Kidney (tissue), 13 donors: ENCODE measurements at regions not wholly inside any gene's neighbourhood (a gene's known extent, or its start where the extent isn't known, plus 50 kb on each side); places are given as distances from the start of the nearest gene placed in this dataset.

Source experiments
- DNase-seq, 5 donors: peaks; one replicate each; pipeline ENCODE4 v3.0.0-alpha.2; 2013 to 2020
- FAIRE-seq: peaks from 2 replicates; lab custom pipeline; 2012; peaks lifted over from hg19 to GRCh38; lab: Jason Lieb, UNC
- H3K27ac ChIP-seq, 2 donors: one replicate each; pipeline ENCODE4 v1.7.0; 2013; ENCODE audit warnings: low read depth in 2 of 2, low read length in 2 of 2, inconsistent platforms in 1 of 2
- H3K27me3 ChIP-seq: one replicate; pipeline ENCODE4 v1.7.1; 2013; ENCODE audit warnings: low read length, inconsistent platforms; ENCODE audit not compliant: control insufficient read depth, insufficient read depth
- H3K36me3 ChIP-seq, 3 donors: one replicate each; pipeline versions ENCODE4 v1.7.0 to v1.7.1; 2013; ENCODE audit warnings: low read length in 3 of 3, control low read depth in 1 of 3, inconsistent platforms in 1 of 3; ENCODE audit not compliant: insufficient read depth in 3 of 3, control insufficient read depth in 2 of 3
- H3K4me1 ChIP-seq, 3 donors: one replicate each; pipeline versions ENCODE4 v1.7.0 to v1.7.1; 2013; ENCODE audit warnings: low read length in 3 of 3, inconsistent platforms in 1 of 3, low read depth in 1 of 3; ENCODE audit not compliant: control insufficient read depth in 2 of 3, insufficient read depth in 2 of 3
- H3K4me3 ChIP-seq, 3 donors: one replicate each; pipeline versions ENCODE4 v1.7.0 to v1.8.1; 2013; ENCODE audit warnings: low read length in 3 of 3, control low read depth in 1 of 3, inconsistent platforms in 1 of 3
- H3K9ac ChIP-seq, 3 donors: one replicate each; pipeline versions ENCODE4 v1.7.0 to v1.7.1; 2013; ENCODE audit warnings: low read length in 3 of 3, control low read depth in 1 of 3, inconsistent platforms in 1 of 3
- H3K9me3 ChIP-seq, 3 donors: one replicate each; pipeline versions ENCODE4 v1.7.0 to v1.7.1; 2013; ENCODE audit warnings: low read length in 3 of 3, control low read depth in 1 of 3, inconsistent platforms in 1 of 3; ENCODE audit not compliant: control insufficient read depth in 2 of 3, insufficient read depth in 1 of 3
- intact Hi-C: fragments of 100-400 bp; cut with DNase I; formaldehyde crosslinking; loops from one replicate; pipeline ENCODE4 v1.11.1; 2022
- TF ChIP-seq, protein P1 (sequence below): IDR thresholded peaks from 3 replicates; pipeline ENCODE4 v1.5.1; 2012; ENCODE audit warnings: mild to moderate bottlenecking, moderate library complexity, borderline replicate concordance; ENCODE audit not compliant: insufficient read depth; ENCODE audit errors: extremely low read depth
- donor health status: control.
- donor health status: control.
- donor health status: control.
- donor health status: control.
- donor health status: control.
- donor health status: DM: yes; HTN: yes; CAD: no.
- donor health status: Normal renal cell carcinoma (clear cell type).

DNA sequence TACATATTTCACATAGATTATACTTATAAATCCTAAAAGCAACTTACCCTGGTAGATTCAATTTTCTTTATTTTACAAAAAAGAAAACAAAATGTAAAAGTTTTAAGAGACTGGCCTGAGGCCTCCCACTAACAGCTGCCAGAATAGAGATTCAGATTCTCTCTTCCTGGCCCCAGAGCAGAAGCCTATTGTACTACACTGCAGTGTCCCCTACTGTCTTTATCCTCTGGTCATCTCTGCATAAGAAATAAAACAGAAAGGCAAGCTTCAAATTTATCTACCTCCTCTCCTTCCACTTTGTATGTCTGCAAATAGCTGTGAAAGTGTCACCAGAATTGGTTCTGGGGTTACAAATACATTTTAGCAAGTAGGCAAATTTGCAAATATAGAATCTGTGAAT lies 1004.1 kb upstream of the PCDH9 start:
- intact Hi-C loops, result no loop called here
- no peak for FAIRE-seq
- Histone ChIP-seq H3K9me3 (no peaks in the 10 kb centered on the region), H3K4me3 (no peak overlapping the region), H3K4me1 (no peaks in the 10 kb centered on the region), H3K27ac (no peak overlapping the region), H3K27me3 (no peaks in the 10 kb centered on the region), H3K36me3 (no peaks in the 10 kb centered on the region), H3K9ac (no peak overlapping the region)
- TF ChIP-seq, protein P1, sequence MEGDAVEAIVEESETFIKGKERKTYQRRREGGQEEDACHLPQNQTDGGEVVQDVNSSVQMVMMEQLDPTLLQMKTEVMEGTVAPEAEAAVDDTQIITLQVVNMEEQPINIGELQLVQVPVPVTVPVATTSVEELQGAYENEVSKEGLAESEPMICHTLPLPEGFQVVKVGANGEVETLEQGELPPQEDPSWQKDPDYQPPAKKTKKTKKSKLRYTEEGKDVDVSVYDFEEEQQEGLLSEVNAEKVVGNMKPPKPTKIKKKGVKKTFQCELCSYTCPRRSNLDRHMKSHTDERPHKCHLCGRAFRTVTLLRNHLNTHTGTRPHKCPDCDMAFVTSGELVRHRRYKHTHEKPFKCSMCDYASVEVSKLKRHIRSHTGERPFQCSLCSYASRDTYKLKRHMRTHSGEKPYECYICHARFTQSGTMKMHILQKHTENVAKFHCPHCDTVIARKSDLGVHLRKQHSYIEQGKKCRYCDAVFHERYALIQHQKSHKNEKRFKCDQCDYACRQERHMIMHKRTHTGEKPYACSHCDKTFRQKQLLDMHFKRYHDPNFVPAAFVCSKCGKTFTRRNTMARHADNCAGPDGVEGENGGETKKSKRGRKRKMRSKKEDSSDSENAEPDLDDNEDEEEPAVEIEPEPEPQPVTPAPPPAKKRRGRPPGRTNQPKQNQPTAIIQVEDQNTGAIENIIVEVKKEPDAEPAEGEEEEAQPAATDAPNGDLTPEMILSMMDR, result no peak
- DNase-seq, result peak in 1 of 5 donors; percentile 36

GRCh38 chr13:68232351-68233130 lies 1002.4 kb upstream of the PCDH9 start:
- H3K36me3 ChIP-seq, result no peaks in the 10 kb centered on the region
- H3K4me3 ChIP-seq, result no peak overlapping the region
- TF ChIP-seq, protein P1, result no peak
- DNase-seq (peak in 1 of 5 donors; percentile 2), FAIRE-seq (no peak)
- H3K27ac ChIP-seq, result no peak overlapping the region
- no peak overlapping the region for H3K9ac ChIP-seq
- H3K27me3 ChIP-seq, result no peaks in the 10 kb centered on the region
- H3K4me1 ChIP-seq, result no peaks in the 10 kb centered on the region
- no peaks in the 10 kb centered on the region for H3K9me3 ChIP-seq
- intact Hi-C loops, result no loop called here

GRCh38 chr13:68214691-68215415 lies 984.7 kb upstream of the PCDH9 start:
- intact Hi-C loops, result no loop called here
- H3K4me3 ChIP-seq, result no peak overlapping the region
- TF ChIP-seq, protein P1, result no peak
- DNase-seq (peak in 2 of 5 donors; percentile 5 to 8), FAIRE-seq (no peak)
- H3K9ac ChIP-seq, result no peak overlapping the region
- no peaks in the 10 kb centered on the region for H3K9me3 ChIP-seq
- no peaks in the 10 kb centered on the region for H3K36me3 ChIP-seq
- H3K4me1 ChIP-seq, result no peaks in the 10 kb centered on the region
- H3K27ac ChIP-seq, result no peak overlapping the region
- no peaks in the 10 kb centered on the region for H3K27me3 ChIP-seq
